ENCODE measurements at regions not wholly inside any gene's neighbourhood (a gene's known extent, or its start where the extent isn't known, plus 50 kb on each side); places are given as distances from the start of the nearest gene placed in this dataset.
"Not testable (repeated sequence)": the region's sequence is repeated elsewhere in the genome, so short reads cannot be mapped to it uniquely, and the experiment has no call there.

GRCh38 chr5:30355675-30356074 lies 837.8 kb upstream of the CDH6 start:
- H2BK5ac ChIP-seq (ENCODE audit: low read depth, low read length, poor library complexity): no peak overlapping the region
- no peak overlapping the region for H3K4me2 ChIP-seq (ENCODE audit: low read length)
- WGBS (ENCODE audit: extremely low coverage, insufficient coverage, insufficient read length): no CpG with 5 or more reads among the region's 5 CpGs
- H3K4me1 ChIP-seq (ENCODE audit: control insufficient read depth in 1 of 2, insufficient read depth in 2 of 2, low read length in 2 of 2): no peaks in the 10 kb centered on the region
- H3K79me2 ChIP-seq (ENCODE audit: control insufficient read depth, insufficient read depth, low read length, poor library complexity): no peaks in the 10 kb centered on the region
- H4K12ac ChIP-seq (ENCODE audit: low read depth, low read length): no peak overlapping the region
- no peaks in the 10 kb centered on the region for H3K27me3 ChIP-seq (ENCODE audit: insufficient read depth, low read length)
- H3K4me3 ChIP-seq (ENCODE audit: low read depth, low read length): no peak overlapping the region
- H4K91ac ChIP-seq (ENCODE audit: low read depth, low read length): no peak overlapping the region
- no peaks in the 10 kb centered on the region for H3K36me3 ChIP-seq (ENCODE audit: control insufficient read depth in 1 of 2, insufficient read depth in 2 of 2, low read length in 2 of 2)
- H3K14ac ChIP-seq (ENCODE audit: low read length): no peak overlapping the region
- H2BK120ac ChIP-seq (ENCODE audit: insufficient read depth, low read length, poor library complexity): no peak overlapping the region
- H3K79me1 ChIP-seq (ENCODE audit: low read length): no peaks in the 10 kb centered on the region
- H3K9ac ChIP-seq (ENCODE audit: low read length): no peak overlapping the region
- no peak for DNase-seq
- no peak overlapping the region for H3K23ac ChIP-seq (ENCODE audit: low read length)
- H3K18ac ChIP-seq (ENCODE audit: low read length): no peak overlapping the region
- no peak overlapping the region for H3K4ac ChIP-seq (ENCODE audit: low read depth, low read length)
- no peak overlapping the region for H2BK12ac ChIP-seq (ENCODE audit: low read length)
- no peaks in the 10 kb centered on the region for H3K9me3 ChIP-seq (ENCODE audit: insufficient read depth, low read depth, low read length)
- no peak overlapping the region for H2AK5ac ChIP-seq (ENCODE audit: low read length)
- no peak overlapping the region for H3K27ac ChIP-seq (ENCODE audit: low read depth, low read length)
- no peak overlapping the region for H4K8ac ChIP-seq (ENCODE audit: low read depth, low read length)
- no peak overlapping the region for H2AFZ ChIP-seq (ENCODE audit: insufficient read depth, low read length, poor library complexity)

DNA sequence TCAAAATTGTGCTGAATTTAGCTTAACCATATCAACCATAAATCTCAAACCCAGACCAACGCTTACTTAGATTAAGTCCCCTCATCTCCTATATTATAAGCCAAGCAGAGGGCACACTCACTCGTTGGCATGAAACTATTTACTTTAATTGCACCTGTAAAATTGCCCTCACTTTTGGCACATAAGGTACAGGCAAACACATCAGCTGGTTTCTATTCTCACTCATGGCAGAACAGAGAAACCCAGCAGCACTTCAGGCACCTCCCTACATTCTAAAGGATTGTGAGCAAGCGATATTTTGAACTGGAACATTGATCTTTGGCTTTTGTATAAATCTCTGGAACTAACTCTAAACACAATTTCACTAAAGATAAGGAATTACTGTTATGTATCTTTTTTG lies 845.6 kb upstream of the CDH6 start:
- DNase-seq: no peak
- Histone ChIP-seq H3K9ac (ENCODE audit: low read length) (no peak overlapping the region), H3K79me2 (ENCODE audit: control insufficient read depth, insufficient read depth, low read length, poor library complexity) (no peaks in the 10 kb centered on the region), H2BK120ac (ENCODE audit: insufficient read depth, low read length, poor library complexity) (no peak overlapping the region), H3K4me1 (ENCODE audit: control insufficient read depth in 1 of 2, insufficient read depth in 2 of 2, low read length in 2 of 2) (no peaks in the 10 kb centered on the region), H3K9me3 (ENCODE audit: insufficient read depth, low read depth, low read length) (no peaks in the 10 kb centered on the region), H3K4ac (ENCODE audit: low read depth, low read length) (no peak overlapping the region), H3K14ac (ENCODE audit: low read length) (no peak overlapping the region), H3K4me3 (ENCODE audit: low read depth, low read length) (no peak overlapping the region), H4K91ac (ENCODE audit: low read depth, low read length) (no peak overlapping the region), H3K4me2 (ENCODE audit: low read length) (no peak overlapping the region), H2BK5ac (ENCODE audit: low read depth, low read length, poor library complexity) (no peak overlapping the region), H2AK5ac (ENCODE audit: low read length) (no peak overlapping the region), H3K27ac (ENCODE audit: low read depth, low read length) (no peak overlapping the region), H3K79me1 (ENCODE audit: low read length) (no peaks in the 10 kb centered on the region), H3K23ac (ENCODE audit: low read length) (no peak overlapping the region), H3K27me3 (ENCODE audit: insufficient read depth, low read length) (no peaks in the 10 kb centered on the region), H3K36me3 (ENCODE audit: control insufficient read depth in 1 of 2, insufficient read depth in 2 of 2, low read length in 2 of 2) (no peaks in the 10 kb centered on the region), H4K12ac (ENCODE audit: low read depth, low read length) (no peak overlapping the region), H2AFZ (ENCODE audit: insufficient read depth, low read length, poor library complexity) (no peak overlapping the region), H3K18ac (ENCODE audit: low read length) (no peak overlapping the region), H2BK12ac (ENCODE audit: low read length) (no peak overlapping the region), H4K8ac (ENCODE audit: low read depth, low read length) (no peak overlapping the region)
- WGBS (ENCODE audit: extremely low coverage, insufficient coverage, insufficient read length): no CpG with 5 or more reads among the region's 3 CpGs

DNA sequence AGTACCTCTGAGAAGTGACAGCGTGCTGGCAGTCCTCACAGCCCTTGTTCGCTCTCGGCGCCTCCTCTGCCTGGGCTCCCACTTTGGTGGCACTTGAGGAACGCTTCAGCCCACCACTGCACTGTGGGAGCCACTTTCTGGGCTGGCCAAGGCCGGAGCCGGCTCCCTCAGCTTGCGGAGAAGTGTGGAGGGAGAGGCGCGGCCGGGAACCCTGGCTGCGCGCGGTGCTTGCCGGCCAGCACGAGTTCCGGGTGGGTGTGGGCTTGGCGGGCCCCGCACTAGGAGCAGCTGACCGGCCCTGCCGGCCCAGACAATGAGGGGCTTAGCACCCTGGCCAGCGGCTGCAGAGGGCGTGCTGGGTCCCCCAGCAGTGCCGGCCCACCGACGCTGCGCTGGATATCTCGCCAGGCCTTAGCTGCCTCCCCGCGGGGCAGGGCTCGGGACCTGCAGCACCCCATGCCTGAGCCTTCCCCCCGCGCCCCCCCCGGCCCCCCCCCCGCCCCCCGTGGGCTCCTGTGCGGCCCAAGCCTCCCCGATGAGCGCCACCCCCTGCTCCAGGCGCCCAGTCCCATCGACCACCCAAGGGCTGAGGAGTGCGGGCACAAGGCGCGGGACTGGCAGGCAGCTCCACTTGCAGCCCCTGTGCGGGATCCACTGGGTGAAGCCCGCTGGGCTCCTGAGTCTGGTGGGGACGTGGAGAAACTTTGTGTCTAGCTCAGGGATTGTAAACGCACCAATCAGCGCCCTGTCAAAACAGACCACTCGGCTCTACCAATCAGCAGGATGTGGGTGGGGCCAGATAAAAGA lies 847.7 kb upstream of the CDH6 start:
- H2BK5ac ChIP-seq (ENCODE audit: low read depth, low read length, poor library complexity); H3K4me2 ChIP-seq (ENCODE audit: low read length); H3K27me3 ChIP-seq (ENCODE audit: insufficient read depth, low read length); H3K18ac ChIP-seq (ENCODE audit: low read length); H4K8ac ChIP-seq (ENCODE audit: low read depth, low read length); H3K9me3 ChIP-seq (ENCODE audit: insufficient read depth, low read depth, low read length); H3K36me3 ChIP-seq (ENCODE audit: control insufficient read depth in 1 of 2, insufficient read depth in 2 of 2, low read length in 2 of 2); H4K12ac ChIP-seq (ENCODE audit: low read depth, low read length); H3K9ac ChIP-seq (ENCODE audit: low read length); H3K14ac ChIP-seq (ENCODE audit: low read length); H3K4me1 ChIP-seq (ENCODE audit: control insufficient read depth in 1 of 2, insufficient read depth in 2 of 2, low read length in 2 of 2); H2AK5ac ChIP-seq (ENCODE audit: low read length); H2BK120ac ChIP-seq (ENCODE audit: insufficient read depth, low read length, poor library complexity); H3K4ac ChIP-seq (ENCODE audit: low read depth, low read length); H4K91ac ChIP-seq (ENCODE audit: low read depth, low read length); H3K79me1 ChIP-seq (ENCODE audit: low read length); H2BK12ac ChIP-seq (ENCODE audit: low read length); H2AFZ ChIP-seq (ENCODE audit: insufficient read depth, low read length, poor library complexity); H3K4me3 ChIP-seq (ENCODE audit: low read depth, low read length); DNase-seq; H3K27ac ChIP-seq (ENCODE audit: low read depth, low read length); H3K23ac ChIP-seq (ENCODE audit: low read length); H3K79me2 ChIP-seq (ENCODE audit: control insufficient read depth, insufficient read depth, low read length, poor library complexity): not testable (repeated sequence)
- WGBS (ENCODE audit: extremely low coverage, insufficient coverage, insufficient read length): no CpG with 5 or more reads among the region's 50 CpGs

DNA sequence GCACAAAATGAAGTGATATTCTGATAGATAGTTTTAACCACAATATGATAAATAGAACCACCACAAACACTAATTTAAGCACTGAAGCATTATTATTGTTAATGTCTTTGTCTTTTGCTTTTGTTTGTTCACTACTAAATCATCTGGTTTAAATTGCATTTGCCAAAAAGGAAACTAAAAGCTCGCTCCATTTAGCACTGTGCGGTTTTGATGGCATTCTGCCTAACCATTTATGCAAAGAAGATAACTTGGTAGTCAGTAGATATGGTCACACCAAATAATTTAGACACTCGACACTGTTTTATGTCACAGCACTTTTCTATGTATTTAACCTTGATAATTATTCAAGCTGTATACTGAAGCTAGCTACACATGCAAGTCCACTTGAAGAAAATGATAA lies 849.8 kb upstream of the CDH6 start:
- no peak overlapping the region for H2AFZ ChIP-seq (ENCODE audit: insufficient read depth, low read length, poor library complexity)
- no peaks in the 10 kb centered on the region for H3K27me3 ChIP-seq (ENCODE audit: insufficient read depth, low read length)
- H2BK12ac ChIP-seq (ENCODE audit: low read length): no peak overlapping the region
- no peak overlapping the region for H3K23ac ChIP-seq (ENCODE audit: low read length)
- H3K36me3 ChIP-seq (ENCODE audit: control insufficient read depth in 1 of 2, insufficient read depth in 2 of 2, low read length in 2 of 2): no peaks in the 10 kb centered on the region
- no peak overlapping the region for H4K91ac ChIP-seq (ENCODE audit: low read depth, low read length)
- H3K27ac ChIP-seq (ENCODE audit: low read depth, low read length): no peak overlapping the region
- no peak overlapping the region for H4K8ac ChIP-seq (ENCODE audit: low read depth, low read length)
- no peak overlapping the region for H2AK5ac ChIP-seq (ENCODE audit: low read length)
- no peak overlapping the region for H2BK120ac ChIP-seq (ENCODE audit: insufficient read depth, low read length, poor library complexity)
- no peaks in the 10 kb centered on the region for H3K79me1 ChIP-seq (ENCODE audit: low read length)
- H3K14ac ChIP-seq (ENCODE audit: low read length): no peak overlapping the region
- DNase-seq: no peak
- no peak overlapping the region for H3K4me2 ChIP-seq (ENCODE audit: low read length)
- H4K12ac ChIP-seq (ENCODE audit: low read depth, low read length): no peak overlapping the region
- no peaks in the 10 kb centered on the region for H3K79me2 ChIP-seq (ENCODE audit: control insufficient read depth, insufficient read depth, low read length, poor library complexity)
- no peak overlapping the region for H3K18ac ChIP-seq (ENCODE audit: low read length)
- no peak overlapping the region for H2BK5ac ChIP-seq (ENCODE audit: low read depth, low read length, poor library complexity)
- no CpG with 5 or more reads among the region's 3 CpGs for WGBS (ENCODE audit: extremely low coverage, insufficient coverage, insufficient read length)
- H3K9me3 ChIP-seq (ENCODE audit: insufficient read depth, low read depth, low read length): no peaks in the 10 kb centered on the region
- no peak overlapping the region for H3K9ac ChIP-seq (ENCODE audit: low read length)
- no peak overlapping the region for H3K4me3 ChIP-seq (ENCODE audit: low read depth, low read length)
- H3K4me1 ChIP-seq (ENCODE audit: control insufficient read depth in 1 of 2, insufficient read depth in 2 of 2, low read length in 2 of 2): no peaks in the 10 kb centered on the region
- no peak overlapping the region for H3K4ac ChIP-seq (ENCODE audit: low read depth, low read length)
